ENCODE measurements at regions not wholly inside any gene's neighbourhood (a gene's known extent, or its start where the extent isn't known, plus 50 kb on each side); places are given as distances from the start of the nearest gene placed in this dataset.

DNA sequence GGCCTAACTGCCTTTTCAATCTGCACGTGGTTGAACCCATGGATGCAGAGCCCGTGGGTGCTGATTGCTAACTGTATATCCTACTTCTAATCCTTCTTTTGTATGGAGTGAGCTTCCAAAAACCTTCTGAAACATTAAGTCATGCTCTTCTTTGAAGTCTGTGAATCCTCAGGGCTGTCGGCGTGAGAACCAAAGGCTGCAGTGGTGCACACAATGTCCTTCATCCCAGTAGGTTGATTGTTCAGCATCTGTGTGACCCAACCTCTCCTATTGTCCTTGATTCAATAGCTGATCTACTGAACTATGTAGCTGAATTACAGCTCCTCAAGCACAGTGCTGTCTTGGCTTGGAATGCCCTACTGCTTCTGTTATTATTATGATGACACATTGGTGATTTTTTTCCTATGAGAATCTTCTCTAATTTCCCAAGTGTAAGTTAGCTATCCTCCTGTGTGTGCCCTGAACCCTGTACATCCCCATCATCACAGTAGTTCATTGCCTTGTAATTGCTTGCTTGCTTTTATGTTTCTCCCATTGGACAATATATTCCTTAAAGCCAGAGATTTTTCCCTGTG lies 294.6 kb downstream of the TRIML1 start:
- no peak for TF ChIP-seq POLR2A (IDR thresholded peaks at IDR 0.05; ENCODE audit: low read depth, low read length)
- TF ChIP-seq, protein P1, sequence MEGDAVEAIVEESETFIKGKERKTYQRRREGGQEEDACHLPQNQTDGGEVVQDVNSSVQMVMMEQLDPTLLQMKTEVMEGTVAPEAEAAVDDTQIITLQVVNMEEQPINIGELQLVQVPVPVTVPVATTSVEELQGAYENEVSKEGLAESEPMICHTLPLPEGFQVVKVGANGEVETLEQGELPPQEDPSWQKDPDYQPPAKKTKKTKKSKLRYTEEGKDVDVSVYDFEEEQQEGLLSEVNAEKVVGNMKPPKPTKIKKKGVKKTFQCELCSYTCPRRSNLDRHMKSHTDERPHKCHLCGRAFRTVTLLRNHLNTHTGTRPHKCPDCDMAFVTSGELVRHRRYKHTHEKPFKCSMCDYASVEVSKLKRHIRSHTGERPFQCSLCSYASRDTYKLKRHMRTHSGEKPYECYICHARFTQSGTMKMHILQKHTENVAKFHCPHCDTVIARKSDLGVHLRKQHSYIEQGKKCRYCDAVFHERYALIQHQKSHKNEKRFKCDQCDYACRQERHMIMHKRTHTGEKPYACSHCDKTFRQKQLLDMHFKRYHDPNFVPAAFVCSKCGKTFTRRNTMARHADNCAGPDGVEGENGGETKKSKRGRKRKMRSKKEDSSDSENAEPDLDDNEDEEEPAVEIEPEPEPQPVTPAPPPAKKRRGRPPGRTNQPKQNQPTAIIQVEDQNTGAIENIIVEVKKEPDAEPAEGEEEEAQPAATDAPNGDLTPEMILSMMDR (conservative IDR thresholded peaks at IDR 0.05; ENCODE audit: low read depth, low read length), result no peak
- no peak for TF ChIP-seq CEBPB (IDR thresholded peaks at IDR 0.05; ENCODE audit: low read depth, low read length)
- TF ChIP-seq FOS (IDR thresholded peaks at IDR 0.05; ENCODE audit: low read depth, low read length), result no peak
- TF ChIP-seq CHD1 (IDR thresholded peaks at IDR 0.05; ENCODE audit: low read depth, low read length), result no peak
- no peak for TF ChIP-seq RAD21 (IDR thresholded peaks at IDR 0.05; ENCODE audit: low read length)
- no peak for TF ChIP-seq RFX5 (IDR thresholded peaks at IDR 0.05; ENCODE audit: low read depth, low read length)
- TF ChIP-seq MXI1 (IDR thresholded peaks at IDR 0.05; ENCODE audit: borderline replicate concordance, low read depth, low read length), result no peak
- TF ChIP-seq RCOR1 (IDR thresholded peaks at IDR 0.05; ENCODE audit: insufficient replicate concordance, low read length), result no peak
- no peak for TF ChIP-seq BHLHE40 (IDR thresholded peaks at IDR 0.05; ENCODE audit: low read depth, low read length)
- TF ChIP-seq NFE2L2 (IDR thresholded peaks at IDR 0.05; ENCODE audit: low read depth, low read length), result no peak
- TF ChIP-seq, protein P2, sequence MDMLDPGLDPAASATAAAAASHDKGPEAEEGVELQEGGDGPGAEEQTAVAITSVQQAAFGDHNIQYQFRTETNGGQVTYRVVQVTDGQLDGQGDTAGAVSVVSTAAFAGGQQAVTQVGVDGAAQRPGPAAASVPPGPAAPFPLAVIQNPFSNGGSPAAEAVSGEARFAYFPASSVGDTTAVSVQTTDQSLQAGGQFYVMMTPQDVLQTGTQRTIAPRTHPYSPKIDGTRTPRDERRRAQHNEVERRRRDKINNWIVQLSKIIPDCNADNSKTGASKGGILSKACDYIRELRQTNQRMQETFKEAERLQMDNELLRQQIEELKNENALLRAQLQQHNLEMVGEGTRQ (IDR thresholded peaks at IDR 0.05; ENCODE audit: low read depth, low read length), result no peak
- no peak for TF ChIP-seq MAFK (IDR thresholded peaks at IDR 0.05; ENCODE audit: low read depth, low read length)
- no peak for TF ChIP-seq MAZ (IDR thresholded peaks at IDR 0.05; ENCODE audit: borderline replicate concordance, low read depth, low read length)

Measured in IMR-90 (cell line).